Mucosa of gallbladder (tissue), 1 donor: ENCODE measurements at regions not wholly inside any gene's neighbourhood (a gene's known extent, or its start where the extent isn't known, plus 50 kb on each side); places are given as distances from the start of the nearest gene placed in this dataset.
"Not testable (repeated sequence)": the region's sequence is repeated elsewhere in the genome, so short reads cannot be mapped to it uniquely, and the experiment has no call there.

ENCODE experiments used
- DNase-seq: peaks from one replicate; pipeline ENCODE4 v3.0.0-alpha.2; 2020; ENCODE audit warnings: low spot score
- donor health status: DM: no; HTN: no; CAD: no.

- DNase-seq: peak; percentile 20
Observed at GRCh38 chr5:32534041-32534440, 51.3 kb upstream of the SUB1 start.

GRCh38 chr5:32531885-32532520 lies 53.4 kb upstream of the SUB1 start:
- DNase-seq: no peak

GRCh38 chr5:32527321-32527720 lies 58.0 kb upstream of the SUB1 start:
- not testable (repeated sequence) for DNase-seq

- DNase-seq: no peak
Observed at GRCh38 chr5:32526810-32527209, 58.5 kb upstream of the SUB1 start.

GRCh38 chr5:32523625-32524024 lies 61.7 kb upstream of the SUB1 start:
- no peak for DNase-seq

GRCh38 chr5:32522429-32523143 lies 62.8 kb upstream of the SUB1 start:
- DNase-seq: peak; percentile 25

GRCh38 chr5:32521481-32521880 lies 63.9 kb upstream of the SUB1 start:
- DNase-seq: no peak

GRCh38 chr5:32520972-32521371 lies 64.4 kb upstream of the SUB1 start:
- no peak for DNase-seq

- no peak for DNase-seq
Observed at GRCh38 chr5:32520356-32520755, 65.0 kb upstream of the SUB1 start.

GRCh38 chr5:32519508-32519907 lies 65.8 kb upstream of the SUB1 start:
- DNase-seq: no peak

- DNase-seq: no peak
Observed at GRCh38 chr5:32514806-32515205, 70.3 kb upstream of the ZFR start.

GRCh38 chr5:32512926-32513325 lies 68.4 kb upstream of the ZFR start:
- no peak for DNase-seq

- DNase-seq: no peak
Observed at GRCh38 chr5:32511776-32512374, 67.3 kb upstream of the ZFR start.

GRCh38 chr5:32510860-32511259 lies 66.3 kb upstream of the ZFR start:
- no peak for DNase-seq

GRCh38 chr5:32508806-32509805 lies 64.6 kb upstream of the ZFR start:
- DNase-seq: no peak

GRCh38 chr5:32507738-32508434 lies 63.3 kb upstream of the ZFR start:
- DNase-seq: no peak

GRCh38 chr5:32506799-32507198 lies 62.3 kb upstream of the ZFR start:
- DNase-seq: no peak

GRCh38 chr5:32506201-32506661 lies 61.7 kb upstream of the ZFR start:
- DNase-seq: no peak

- no peak for DNase-seq
Observed at GRCh38 chr5:32505756-32506155, 61.2 kb upstream of the ZFR start.

- peak; percentile 57 for DNase-seq
Observed at GRCh38 chr5:32504989-32505596, 60.6 kb upstream of the ZFR start.
